ENCODE measurements at regions not wholly inside any gene's neighbourhood (a gene's known extent, or its start where the extent isn't known, plus 50 kb on each side); places are given as distances from the start of the nearest gene placed in this dataset.

DNA sequence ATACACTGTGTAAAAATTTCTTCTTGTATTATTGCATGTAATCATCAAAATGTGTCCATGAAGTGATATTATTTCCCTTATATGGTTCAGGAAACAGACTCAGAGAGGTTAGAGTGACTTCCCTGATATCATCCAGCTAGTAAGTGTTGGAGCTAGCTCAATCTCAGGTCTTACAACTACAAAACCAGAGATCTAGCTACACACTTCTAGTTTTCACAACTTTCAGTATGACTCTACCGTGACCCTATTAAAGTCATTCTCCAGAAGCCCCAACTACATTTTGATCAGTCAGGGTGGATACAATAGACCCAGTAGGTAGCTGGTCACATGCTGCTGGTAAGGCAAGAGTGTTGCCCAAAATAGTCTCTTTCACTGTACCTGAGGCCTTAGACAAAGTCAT is 165.3 kb downstream of the GOLIM4 start:
- TF ChIP-seq, protein P1, sequence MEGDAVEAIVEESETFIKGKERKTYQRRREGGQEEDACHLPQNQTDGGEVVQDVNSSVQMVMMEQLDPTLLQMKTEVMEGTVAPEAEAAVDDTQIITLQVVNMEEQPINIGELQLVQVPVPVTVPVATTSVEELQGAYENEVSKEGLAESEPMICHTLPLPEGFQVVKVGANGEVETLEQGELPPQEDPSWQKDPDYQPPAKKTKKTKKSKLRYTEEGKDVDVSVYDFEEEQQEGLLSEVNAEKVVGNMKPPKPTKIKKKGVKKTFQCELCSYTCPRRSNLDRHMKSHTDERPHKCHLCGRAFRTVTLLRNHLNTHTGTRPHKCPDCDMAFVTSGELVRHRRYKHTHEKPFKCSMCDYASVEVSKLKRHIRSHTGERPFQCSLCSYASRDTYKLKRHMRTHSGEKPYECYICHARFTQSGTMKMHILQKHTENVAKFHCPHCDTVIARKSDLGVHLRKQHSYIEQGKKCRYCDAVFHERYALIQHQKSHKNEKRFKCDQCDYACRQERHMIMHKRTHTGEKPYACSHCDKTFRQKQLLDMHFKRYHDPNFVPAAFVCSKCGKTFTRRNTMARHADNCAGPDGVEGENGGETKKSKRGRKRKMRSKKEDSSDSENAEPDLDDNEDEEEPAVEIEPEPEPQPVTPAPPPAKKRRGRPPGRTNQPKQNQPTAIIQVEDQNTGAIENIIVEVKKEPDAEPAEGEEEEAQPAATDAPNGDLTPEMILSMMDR (IDR thresholded peaks at IDR 0.05): no peak
- no peak for TF ChIP-seq POLR2A (IDR thresholded peaks at IDR 0.05)
